ENCODE measurements at regions not wholly inside any gene's neighbourhood (a gene's known extent, or its start where the extent isn't known, plus 50 kb on each side); places are given as distances from the start of the nearest gene placed in this dataset.
"Not testable (repeated sequence)": the region's sequence is repeated elsewhere in the genome, so short reads cannot be mapped to it uniquely, and the experiment has no call there.

DNA sequence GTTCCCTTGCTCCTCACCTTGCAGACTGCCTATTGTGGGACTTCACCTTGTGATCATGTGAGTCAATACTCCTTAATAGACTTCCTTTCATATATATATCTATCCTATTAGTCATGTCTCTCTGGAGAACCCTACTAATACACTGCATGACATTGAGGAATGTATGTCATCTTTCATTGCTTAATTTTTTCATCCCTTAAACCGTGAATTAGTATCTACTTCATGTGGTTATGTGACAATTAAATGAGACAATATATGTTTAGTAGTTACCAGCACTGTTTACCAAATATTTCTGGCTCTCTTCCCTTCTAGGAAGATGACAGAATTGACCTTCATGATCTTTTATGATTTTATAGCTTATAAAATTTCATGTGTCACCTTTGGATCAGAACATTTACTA, 759.5 kb downstream of the GRXCR1 start:
- H3K4me1 Mint-ChIP-seq (ENCODE audit: unreplicated experiment) = no peaks in the 10 kb centered on the region
- H3K27ac Mint-ChIP-seq (ENCODE audit: unreplicated experiment) = no peak overlapping the region
- H3K27me3 Mint-ChIP-seq (ENCODE audit: unreplicated experiment) = no peaks in the 10 kb centered on the region

DNA sequence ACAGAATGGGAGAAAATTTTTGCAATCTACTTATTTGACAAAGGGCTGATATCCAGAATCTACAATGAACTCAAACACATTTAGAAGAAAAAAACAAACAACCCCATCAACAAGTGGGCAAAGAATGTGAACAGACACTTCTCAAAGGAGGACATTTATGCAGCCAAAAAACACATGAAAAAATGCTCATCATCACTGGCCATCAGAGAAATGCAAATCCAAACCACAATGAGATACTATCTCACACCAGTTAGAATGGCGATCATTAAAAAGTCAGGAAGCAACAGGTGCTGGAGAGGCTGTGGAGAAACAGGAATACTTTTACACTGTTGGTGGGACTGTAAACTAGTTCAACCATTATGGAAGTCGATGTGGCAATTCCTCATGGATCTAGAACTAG, 767.0 kb downstream of the GRXCR1 start:
- not testable (repeated sequence) for DNase-seq (ENCODE audit: extremely low spot score, unreplicated experiment); H3K27me3 Mint-ChIP-seq (ENCODE audit: unreplicated experiment); H3K4me1 Mint-ChIP-seq (ENCODE audit: unreplicated experiment); H3K27ac Mint-ChIP-seq (ENCODE audit: unreplicated experiment); H3K4me3 Mint-ChIP-seq (ENCODE audit: unreplicated experiment); H3K36me3 Mint-ChIP-seq (ENCODE audit: unreplicated experiment)
- H3K9me3 Mint-ChIP-seq (ENCODE audit: unreplicated experiment) = peaks cover 17% of the 10 kb centered on the region

More for the DNA sequence above, 759.5 kb downstream of the GRXCR1 start:
- H3K36me3 Mint-ChIP-seq (ENCODE audit: unreplicated experiment) = no peaks in the 10 kb centered on the region
- DNase-seq (ENCODE audit: extremely low spot score, unreplicated experiment) = no peak
- H3K4me3 Mint-ChIP-seq (ENCODE audit: unreplicated experiment) = no peak overlapping the region
- H3K9me3 Mint-ChIP-seq (ENCODE audit: unreplicated experiment) = peaks cover 19% of the 10 kb centered on the region
- TF ChIP-seq, protein P1, sequence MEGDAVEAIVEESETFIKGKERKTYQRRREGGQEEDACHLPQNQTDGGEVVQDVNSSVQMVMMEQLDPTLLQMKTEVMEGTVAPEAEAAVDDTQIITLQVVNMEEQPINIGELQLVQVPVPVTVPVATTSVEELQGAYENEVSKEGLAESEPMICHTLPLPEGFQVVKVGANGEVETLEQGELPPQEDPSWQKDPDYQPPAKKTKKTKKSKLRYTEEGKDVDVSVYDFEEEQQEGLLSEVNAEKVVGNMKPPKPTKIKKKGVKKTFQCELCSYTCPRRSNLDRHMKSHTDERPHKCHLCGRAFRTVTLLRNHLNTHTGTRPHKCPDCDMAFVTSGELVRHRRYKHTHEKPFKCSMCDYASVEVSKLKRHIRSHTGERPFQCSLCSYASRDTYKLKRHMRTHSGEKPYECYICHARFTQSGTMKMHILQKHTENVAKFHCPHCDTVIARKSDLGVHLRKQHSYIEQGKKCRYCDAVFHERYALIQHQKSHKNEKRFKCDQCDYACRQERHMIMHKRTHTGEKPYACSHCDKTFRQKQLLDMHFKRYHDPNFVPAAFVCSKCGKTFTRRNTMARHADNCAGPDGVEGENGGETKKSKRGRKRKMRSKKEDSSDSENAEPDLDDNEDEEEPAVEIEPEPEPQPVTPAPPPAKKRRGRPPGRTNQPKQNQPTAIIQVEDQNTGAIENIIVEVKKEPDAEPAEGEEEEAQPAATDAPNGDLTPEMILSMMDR (IDR thresholded peaks at IDR 0.05) = no peak

DNA sequence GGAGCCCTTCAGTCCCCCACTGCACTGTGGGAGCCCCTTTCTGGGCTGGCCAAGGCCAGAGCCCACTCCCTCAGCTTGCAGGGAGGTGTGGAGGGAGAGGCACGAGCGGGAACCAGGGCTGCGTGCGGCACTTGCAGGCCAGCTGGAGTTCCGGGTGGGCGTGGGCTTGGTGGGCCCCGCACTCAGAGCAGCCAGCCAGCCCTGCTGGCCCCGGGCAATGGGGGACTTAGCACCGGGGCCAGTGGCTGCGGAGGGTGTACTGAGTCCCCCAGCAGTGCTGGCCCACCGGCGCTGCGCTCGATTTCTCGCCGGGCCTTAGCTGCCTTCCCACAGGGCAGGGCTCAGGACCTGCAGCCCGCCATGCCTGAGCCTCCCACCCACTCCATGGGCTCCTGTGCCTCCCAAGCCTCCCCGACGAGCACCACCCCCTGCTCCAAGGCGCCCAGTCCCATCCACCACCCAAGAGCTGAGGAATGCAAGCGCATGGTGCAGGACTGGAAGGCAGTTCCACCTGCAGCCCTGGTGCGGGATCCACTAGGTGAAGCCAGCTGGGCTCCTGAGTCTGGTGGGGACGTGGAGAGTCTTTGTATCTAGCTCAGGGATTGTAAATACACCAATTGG, 776.2 kb downstream of the KCTD8 start:
- DNase-seq (ENCODE audit: extremely low spot score, unreplicated experiment); H3K4me1 Mint-ChIP-seq (ENCODE audit: unreplicated experiment); H3K9me3 Mint-ChIP-seq (ENCODE audit: unreplicated experiment); H3K27me3 Mint-ChIP-seq (ENCODE audit: unreplicated experiment); H3K27ac Mint-ChIP-seq (ENCODE audit: unreplicated experiment); H3K4me3 Mint-ChIP-seq (ENCODE audit: unreplicated experiment); H3K36me3 Mint-ChIP-seq (ENCODE audit: unreplicated experiment): not testable (repeated sequence)

DNA sequence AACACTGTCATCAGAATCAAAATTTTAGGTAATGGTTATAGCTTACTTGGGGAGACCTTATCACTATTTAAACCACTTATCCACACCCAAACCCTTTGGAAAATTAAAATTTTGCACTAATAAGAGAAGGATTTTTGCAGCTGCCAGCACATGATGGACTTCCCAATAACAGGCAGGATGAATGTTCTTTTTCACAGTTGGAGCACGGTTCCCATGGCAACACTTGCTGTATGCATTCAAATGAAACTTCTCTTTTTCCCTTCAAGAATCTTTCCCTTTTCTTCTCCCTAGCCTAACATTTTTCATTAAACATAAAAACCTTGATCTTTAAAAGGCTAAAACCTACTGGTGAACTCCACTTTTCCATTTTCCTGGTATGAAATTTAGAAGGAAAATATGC, 768.2 kb downstream of the KCTD8 start:
- Mint-ChIP-seq H3K9me3 (ENCODE audit: unreplicated experiment) (no peaks in the 10 kb centered on the region), H3K27me3 (ENCODE audit: unreplicated experiment) (no peaks in the 10 kb centered on the region), H3K27ac (ENCODE audit: unreplicated experiment) (no peak overlapping the region), H3K4me3 (ENCODE audit: unreplicated experiment) (no peak overlapping the region), H3K4me1 (ENCODE audit: unreplicated experiment) (no peaks in the 10 kb centered on the region), H3K36me3 (ENCODE audit: unreplicated experiment) (no peaks in the 10 kb centered on the region)
- DNase-seq (ENCODE audit: extremely low spot score, unreplicated experiment) = no peak
- TF ChIP-seq, protein P1 (IDR thresholded peaks at IDR 0.05) = no peak

DNA sequence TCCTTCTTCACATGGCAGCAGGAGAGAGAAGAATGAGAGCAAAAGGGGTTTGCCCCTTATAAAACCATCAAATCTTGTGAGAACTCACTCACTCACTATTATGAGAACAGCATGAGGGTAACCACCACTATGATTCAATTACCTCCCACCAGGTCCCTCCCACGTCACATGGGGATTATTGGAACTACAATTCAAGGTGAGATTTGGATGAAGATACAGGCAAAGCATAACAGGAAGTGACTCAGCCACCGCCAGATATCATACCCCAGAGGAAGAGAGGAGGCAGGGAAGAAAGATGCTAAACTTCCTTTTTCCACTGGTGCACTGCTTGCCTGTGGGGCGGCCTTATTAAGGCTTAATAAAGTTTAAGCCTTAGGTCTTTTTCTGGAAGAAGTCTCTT, 766.1 kb downstream of the KCTD8 start:
- DNase-seq (ENCODE audit: extremely low spot score, unreplicated experiment) = no peak
- no peaks in the 10 kb centered on the region for H3K36me3 Mint-ChIP-seq (ENCODE audit: unreplicated experiment)
- H3K27me3 Mint-ChIP-seq (ENCODE audit: unreplicated experiment) = no peaks in the 10 kb centered on the region
- no peaks in the 10 kb centered on the region for H3K9me3 Mint-ChIP-seq (ENCODE audit: unreplicated experiment)
- no peak overlapping the region for H3K4me3 Mint-ChIP-seq (ENCODE audit: unreplicated experiment)
- H3K27ac Mint-ChIP-seq (ENCODE audit: unreplicated experiment) = no peak overlapping the region
- TF ChIP-seq, protein P1 (IDR thresholded peaks at IDR 0.05) = no peak
- no peaks in the 10 kb centered on the region for H3K4me1 Mint-ChIP-seq (ENCODE audit: unreplicated experiment)

DNA sequence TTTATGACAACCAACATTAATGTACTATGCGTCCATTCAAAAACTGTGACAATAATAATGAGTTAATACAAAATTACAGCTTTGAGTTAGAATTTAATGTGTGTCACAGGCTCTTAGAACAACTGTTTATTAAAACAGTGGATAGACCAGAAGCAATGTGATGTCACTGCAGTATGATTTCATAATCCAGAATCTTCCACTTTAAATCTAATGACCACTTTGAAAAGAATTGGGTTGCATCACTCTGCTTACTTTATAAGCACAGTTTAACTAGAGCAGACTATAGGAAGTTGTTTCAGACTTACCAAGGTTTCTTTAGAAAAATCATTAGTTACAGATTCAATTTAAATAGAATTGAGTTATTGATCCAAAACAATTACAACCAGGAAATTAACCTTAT, 758.5 kb downstream of the KCTD8 start:
- DNase-seq (ENCODE audit: extremely low spot score, unreplicated experiment) = no peak
- H3K4me3 Mint-ChIP-seq (ENCODE audit: unreplicated experiment) = no peak overlapping the region

More for the DNA sequence above, 758.5 kb downstream of the KCTD8 start:
- TF ChIP-seq, protein P1 (IDR thresholded peaks at IDR 0.05) = no peak
- Mint-ChIP-seq H3K36me3 (ENCODE audit: unreplicated experiment) (no peaks in the 10 kb centered on the region), H3K4me1 (ENCODE audit: unreplicated experiment) (no peaks in the 10 kb centered on the region), H3K27ac (ENCODE audit: unreplicated experiment) (no peak overlapping the region), H3K27me3 (ENCODE audit: unreplicated experiment) (no peaks in the 10 kb centered on the region), H3K9me3 (ENCODE audit: unreplicated experiment) (peaks cover 18% of the 10 kb centered on the region)
